H1 (cell line): ENCODE measurements at regions not wholly inside any gene's neighbourhood (a gene's known extent, or its start where the extent isn't known, plus 50 kb on each side); places are given as distances from the start of the nearest gene placed in this dataset.

Source experiments
- CTCF ChIA-PET: fragments of 300-600 bp; sonication (Branson Sonifier 250); formaldehyde crosslinking; loops from one replicate; lab custom pipeline; 2021; ENCODE audit not compliant: partially characterized antibody; lab: Charles Lee
- POLR2A ChIA-PET: fragments of 300-600 bp; sonication (Branson Sonifier 250); formaldehyde crosslinking; loops from one replicate; lab custom pipeline; 2021; ENCODE audit warnings: inconsistent platforms; ENCODE audit not compliant: partially characterized antibody; lab: Charles Lee
- DNase-seq, 2 experiments: peaks; one replicate each; pipeline versions ENCODE4 v3.0.0 to v3.0.0-alpha.2; 2010 to 2022; ENCODE audit warnings: low spot score in 2 of 2, low read depth in 1 of 2, mixed read lengths in 1 of 2
- FAIRE-seq: peaks from 2 replicates; lab custom pipeline; 2011; peaks lifted over from hg19 to GRCh38; lab: Jason Lieb, UNC
- H2AFZ ChIP-seq: 2 replicates; pipeline ENCODE4 v1.8.1; 2012; ENCODE audit warnings: low read length, inconsistent platforms
- H2AK5ac ChIP-seq: 2 replicates; pipeline ENCODE4 v1.6.1; 2013; ENCODE audit warnings: low read depth, low read length
- H2BK120ac ChIP-seq: replicated peaks from 2 replicates; pipeline ENCODE3; 2013; ENCODE audit warnings: low read depth, low read length, inconsistent platforms
- H2BK12ac ChIP-seq: 2 replicates; pipeline ENCODE4 v1.6.1; 2013; ENCODE audit warnings: low read depth, low read length
- H2BK15ac ChIP-seq: 2 replicates; pipeline ENCODE4 v1.6.1; 2013; ENCODE audit warnings: low read length
- H2BK20ac ChIP-seq: 2 replicates; pipeline ENCODE4 v1.6.1; 2013; ENCODE audit warnings: low read length
- H2BK5ac ChIP-seq: 2 replicates; pipeline ENCODE4 v1.6.1; 2013; ENCODE audit warnings: low read depth, low read length
- H3K14ac ChIP-seq: 2 replicates; pipeline ENCODE4 v1.6.1; 2013; ENCODE audit warnings: inconsistent platforms; ENCODE audit not compliant: insufficient read length
- H3K18ac ChIP-seq: 2 replicates; pipeline ENCODE4 v1.6.1; 2013; ENCODE audit warnings: low read length; ENCODE audit errors: extremely low read depth
- H3K23ac ChIP-seq: 2 replicates; pipeline ENCODE4 v1.6.1; 2013; ENCODE audit warnings: inconsistent platforms; ENCODE audit not compliant: insufficient read length
- H3K23me2 ChIP-seq: 2 replicates; pipeline ENCODE4 v1.6.1; 2013; ENCODE audit warnings: low read depth, low read length
- H3K27ac ChIP-seq: 2 replicates; pipeline ENCODE4 v1.6.1; 2011; ENCODE audit warnings: low read depth, low read length, inconsistent platforms
- H3K27me3 ChIP-seq, 4 experiments: replicated peaks in 1 of 4; 1 replicate in 1 of 4; 2 replicates in 3 of 4; pipeline versions ENCODE4 v1.6.1 to v1.8.1; 2011 to 2013; ENCODE audit warnings: low read length in 3 of 4, mild to moderate bottlenecking in 3 of 4, inconsistent platforms in 2 of 4, mixed read lengths in 2 of 4, moderate library complexity in 1 of 4; ENCODE audit not compliant: control insufficient read depth in 3 of 4, insufficient read depth in 3 of 4; ENCODE audit errors: extremely low read depth in 1 of 4
- H3K36me3 ChIP-seq, 4 experiments: 2 replicates each; pipeline versions ENCODE4 v1.6.1 to v1.8.1; 2011 to 2013; ENCODE audit warnings: mild to moderate bottlenecking in 4 of 4, low read length in 3 of 4, moderate library complexity in 2 of 4, control low read depth in 1 of 4, inconsistent platforms in 1 of 4; ENCODE audit not compliant: insufficient read depth in 4 of 4, control insufficient read depth in 2 of 4
- H3K4ac ChIP-seq: replicated peaks from 2 replicates; pipeline ENCODE3; 2013; ENCODE audit warnings: low read length, low read depth, mixed read lengths, inconsistent platforms; ENCODE audit not compliant: insufficient read length
- H3K4me1 ChIP-seq, 4 experiments: replicated peaks in 1 of 4; 1 replicate in 1 of 4; 2 replicates in 3 of 4; pipeline versions ENCODE4 v1.6.1 to v1.8.1; 2011 to 2013; ENCODE audit warnings: low read length in 3 of 4, inconsistent platforms in 2 of 4, mixed read lengths in 1 of 4; ENCODE audit not compliant: insufficient read depth in 4 of 4, control insufficient read depth in 3 of 4
- H3K4me2 ChIP-seq, 2 experiments: 2 replicates each; pipeline versions ENCODE4 v1.6.1 to v1.8.1; 2011 to 2013; ENCODE audit warnings: low read depth in 2 of 2, low read length in 2 of 2, control low read depth in 1 of 2, inconsistent platforms in 1 of 2, mild to moderate bottlenecking in 1 of 2; ENCODE audit not compliant: insufficient read depth in 1 of 2
- H3K4me3 ChIP-seq, 4 experiments: fragments of 200-600, 300-600 bp in 1 of 4; sonication (generic), shearing (Covaris generic), sonication (Bioruptor Twin) in 1 of 4; 2 replicates each; pipeline versions ENCODE4 v1.5.1 to v1.8.1; 2011 to 2016; ENCODE audit warnings: low read length in 4 of 4, low read depth in 3 of 4, control low read depth in 2 of 4, inconsistent platforms in 2 of 4, mild to moderate bottlenecking in 2 of 4, mixed read lengths in 1 of 4, moderate library complexity in 1 of 4; ENCODE audit not compliant: insufficient read depth in 2 of 4; ENCODE audit errors: extremely low read depth in 1 of 4
- H3K56ac ChIP-seq: replicated peaks from 2 replicates; pipeline ENCODE3; 2013; ENCODE audit warnings: low read depth, mild to moderate bottlenecking, mixed read lengths, low read length, inconsistent platforms; ENCODE audit not compliant: insufficient read length
- H3K79me1 ChIP-seq: 2 replicates; pipeline ENCODE4 v1.6.1; 2013; ENCODE audit warnings: low read depth, low read length, control low read depth
- H3K79me2 ChIP-seq, 2 experiments: 2 replicates each; pipeline versions ENCODE4 v1.6.1 to v1.8.1; 2012 to 2013; ENCODE audit warnings: low read length in 2 of 2, mild to moderate bottlenecking in 2 of 2, inconsistent platforms in 1 of 2; ENCODE audit not compliant: insufficient read depth in 2 of 2, control insufficient read depth in 1 of 2
- H3K9ac ChIP-seq, 4 experiments: replicated peaks in 1 of 4; 1 replicate in 1 of 4; 2 replicates in 3 of 4; pipeline versions ENCODE4 v1.6.1 to v1.8.1; 2011 to 2013; ENCODE audit warnings: low read depth in 3 of 4, low read length in 3 of 4, control low read depth in 2 of 4, mild to moderate bottlenecking in 2 of 4, moderate library complexity in 2 of 4, inconsistent platforms in 1 of 4; ENCODE audit errors: extremely low read depth in 1 of 4
- H3K9me3 ChIP-seq, 2 experiments: 2 replicates each; pipeline versions ENCODE4 v1.6.1 to v1.8.1; 2012 to 2013; ENCODE audit warnings: mild to moderate bottlenecking in 2 of 2, moderate library complexity in 2 of 2, control low read depth in 1 of 2, inconsistent platforms in 1 of 2, low read depth in 1 of 2, low read length in 1 of 2, mixed read lengths in 1 of 2; ENCODE audit not compliant: insufficient read depth in 2 of 2
- H4K20me1 ChIP-seq, 2 experiments: replicated peaks in 1 of 2; 2 replicates each; pipeline versions ENCODE3 to v1.8.1; 2011 to 2013; ENCODE audit warnings: inconsistent platforms in 2 of 2, low read length in 2 of 2, mild to moderate bottlenecking in 1 of 2; ENCODE audit not compliant: insufficient read depth in 2 of 2, control insufficient read depth in 1 of 2
- H4K5ac ChIP-seq: 2 replicates; pipeline ENCODE4 v1.6.1; 2013; ENCODE audit warnings: low read length, low read depth, mixed read lengths, inconsistent platforms; ENCODE audit not compliant: insufficient read length
- H4K8ac ChIP-seq: 2 replicates; pipeline ENCODE4 v1.8.0; 2013; ENCODE audit warnings: mild to moderate bottlenecking, moderate library complexity, low read length, inconsistent platforms; ENCODE audit not compliant: insufficient read depth; ENCODE audit errors: extremely low read depth
- H4K91ac ChIP-seq: replicated peaks from 2 replicates; pipeline ENCODE3; 2013; ENCODE audit warnings: low read length, mixed read lengths, inconsistent platforms; ENCODE audit not compliant: insufficient read length
- SAP30 ChIP-seq: fragments of 300-600 bp; sonication (generic); IDR thresholded peaks from 2 replicates; pipeline ENCODE4 v1.7.1; 2012; ENCODE audit warnings: low read length, moderate library complexity, mild to moderate bottlenecking, inconsistent platforms; ENCODE audit not compliant: insufficient read depth, insufficient replicate concordance
- WGBS, 2 experiments: shearing (Covaris generic) in 1 of 2; methylation state at CpG; one replicate each; pipeline versions ENCODE4 v1.1.6 to v1.1.7; 2013 to 2015; ENCODE audit warnings: low lambda C conversion rate in 2 of 2, mixed read lengths in 2 of 2, inconsistent platforms in 1 of 2, low coverage in 1 of 2, missing lambda C conversion rate in 1 of 2; ENCODE audit not compliant: insufficient replicate concordance in 2 of 2, insufficient coverage in 1 of 2, insufficient read length in 1 of 2; ENCODE audit errors: extremely low coverage in 1 of 2, missing lambda C conversion rate in 1 of 2; 5-methylcytosine and 5-hydroxymethylcytosine counted together

DNA sequence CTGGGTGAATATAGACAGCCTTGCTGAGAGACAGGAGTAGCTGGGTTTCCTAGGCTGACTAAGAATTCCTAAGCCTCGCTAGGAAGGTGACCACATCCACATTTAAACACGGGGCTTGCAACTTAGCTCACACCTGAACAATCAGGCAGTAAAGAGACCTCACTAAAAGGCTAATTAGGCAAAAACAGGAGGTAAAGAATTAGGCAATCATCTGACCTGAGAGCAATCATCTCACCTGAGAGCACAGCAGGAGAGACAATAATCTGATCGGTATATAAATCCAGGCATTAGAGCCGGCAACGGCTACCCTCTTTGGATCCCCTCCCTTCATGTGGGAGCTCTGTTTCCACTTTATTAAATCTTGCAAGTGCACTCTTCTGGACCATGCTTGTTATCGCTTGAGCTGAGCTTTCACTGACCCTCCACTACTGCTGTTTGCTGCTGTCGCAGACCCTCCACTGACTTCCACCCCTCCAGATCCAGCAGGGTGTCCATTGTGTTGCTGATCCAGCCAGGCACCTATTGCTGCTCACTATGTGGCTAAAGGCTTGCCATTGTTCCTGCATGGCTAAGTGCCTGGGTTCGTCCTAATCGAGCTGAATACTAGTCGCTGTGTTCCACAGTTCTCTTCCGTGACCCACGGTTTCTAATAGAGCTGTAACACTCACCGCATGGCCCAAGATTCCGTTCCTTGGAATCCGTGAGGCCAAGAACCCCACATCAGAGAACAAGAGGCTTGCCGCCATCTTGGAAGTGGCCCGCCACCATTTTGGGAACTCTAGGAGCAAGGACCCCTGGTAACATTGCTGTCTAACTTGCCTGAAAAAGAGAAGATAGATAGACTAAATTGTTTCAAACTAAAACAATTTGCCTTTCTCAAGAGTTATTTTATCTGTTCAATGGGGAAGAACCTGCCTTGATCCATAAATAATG, 100.7 kb downstream of the TMSB4Y start:
- H3K27ac ChIP-seq = peak overlapping the region; percentile 81
- peak overlapping the region; percentile 57 to 82 for H3K4me2 ChIP-seq
- peak overlapping the region; percentile 54 for H4K91ac ChIP-seq
- H2BK20ac ChIP-seq = no peak overlapping the region
- DNase-seq = peak; percentile 2 to 52
- peak overlapping the region in 2 of 4 experiments; percentile 21 to 43; a peak in 3 of 7 replicates for H3K9ac ChIP-seq
- H3K27me3 ChIP-seq = no peaks in the 10 kb centered on the region
- no peak overlapping the region for H2AFZ ChIP-seq
- H3K4ac ChIP-seq = no peak overlapping the region
- peak overlapping the region; percentile 94 for H2BK5ac ChIP-seq
- no peaks in the 10 kb centered on the region for H3K79me1 ChIP-seq
- peak overlapping the region; percentile 72 for H2BK120ac ChIP-seq
- H4K5ac ChIP-seq = peak overlapping the region; percentile 88
- ChIA-PET CTCF (no interaction called here), POLR2A (interaction anchor here (1.0 to 1.8 kb wide), 4 partner anchors 15 to 78 kb away, joined by 3 to 8 read pairs (median 4); no protein-coding TSS in a partner anchor)
- no peak overlapping the region for H3K23ac ChIP-seq
- H3K4me3 ChIP-seq = peak overlapping the region in 3 of 4 experiments; percentile 9 to 48 (median 17); a peak in 4 of 8 replicates
- H2BK15ac ChIP-seq = no peak overlapping the region
- H4K8ac ChIP-seq = no peak overlapping the region; the same call in 1 of the 2 replicates
- H3K9me3 ChIP-seq = no peaks in the 10 kb centered on the region
- peaks cover 0 to 35% of the 10 kb centered on the region in 2 experiments; a peak in 2 of 4 replicates for H3K79me2 ChIP-seq
- H3K23me2 ChIP-seq = no peaks in the 10 kb centered on the region
- H2BK12ac ChIP-seq = peak overlapping the region; percentile 27; the same call in 1 of the 2 replicates
- no peak overlapping the region for H3K14ac ChIP-seq
- 9% methylated on average over 16 of the region's 17 CpGs; no CpG with 5 or more reads in 1 of the 2 experiments for WGBS, 2 experiments
- no peaks in the 10 kb centered on the region for H4K20me1 ChIP-seq
- FAIRE-seq = peak; percentile 97
- no peak overlapping the region for H2AK5ac ChIP-seq
- H3K56ac ChIP-seq = no peak overlapping the region
- peaks cover 0 to 9% (median 4%) of the 10 kb centered on the region in 4 experiments; a peak in 2 of 8 replicates for H3K36me3 ChIP-seq
- peak overlapping the region; percentile 24; the same call in 1 of the 2 replicates for H3K18ac ChIP-seq
- H3K4me1 ChIP-seq = peaks cover 0 to 12% (median 4%) of the 10 kb centered on the region in 4 experiments; a peak in 4 of 7 replicates
- no peak for TF ChIP-seq SAP30
